A549 (cell line): ENCODE measurements at regions not wholly inside any gene's neighbourhood (a gene's known extent, or its start where the extent isn't known, plus 50 kb on each side); places are given as distances from the start of the nearest gene placed in this dataset.
A peak's percentile ranks its signal among the peaks of the same experiment; 100 is the strongest.

Experiments
- ATAC-seq, 2 experiments: fragments of 200-7000 bp in 1 of 2; fragments of >200 bp in 1 of 2; cut with Nextera tagmentation in 1 of 2; cut with Tn5 transposase in 1 of 2; 3 replicates each; pipeline versions ENCODE4 v1.8.0 to v1.9.1; 2018 to 2020; ENCODE audit warnings: mild to moderate bottlenecking in 1 of 2, moderate library complexity in 1 of 2
- CTCF ChIA-PET: fragments of 300-600 bp; sonication (Branson Sonifier 250); formaldehyde crosslinking; extraction: SDS; loops from one replicate; lab custom pipeline; 2021; ENCODE audit warnings: antibody characterized with exemption, inconsistent platforms; lab: Yijun Ruan, JAX
- POLR2A ChIA-PET: fragments of 350-600 bp; formaldehyde crosslinking; extraction: SDS; loops from one replicate; lab custom pipeline; 2021; ENCODE audit warnings: antibody characterized with exemption, inconsistent platforms; lab: Yijun Ruan, JAX
- DNase-seq, 2 experiments: peaks; one replicate each; pipeline versions ENCODE4 v3.0.0 to v3.0.0-alpha.2; 2011 to 2016; ENCODE audit warnings: low read depth in 1 of 2, low spot score in 1 of 2
- FAIRE-seq: peaks from 2 replicates; lab custom pipeline; 2011; peaks lifted over from hg19 to GRCh38; lab: Jason Lieb, UNC
- H3K27ac ChIP-seq, 2 experiments: fragments of >200 bp; sonication (Bioruptor Twin); formaldehyde crosslinking; 3 replicates each; pipeline ENCODE4 v1.5.1; 2016 to 2017
- H3K4me1 ChIP-seq: fragments of >200 bp; sonication (Bioruptor Twin); formaldehyde crosslinking; 3 replicates; pipeline ENCODE4 v1.6.1; 2016
- H3K4me2 ChIP-seq: fragments of >200 bp; sonication (Bioruptor Twin); formaldehyde crosslinking; 3 replicates; pipeline ENCODE4 v1.6.1; 2016
- H3K4me3 ChIP-seq: fragments of >200 bp; sonication (Bioruptor Twin); formaldehyde crosslinking; 3 replicates; pipeline ENCODE4 v1.5.1; 2016
- H3K9me3 ChIP-seq: fragments of >200 bp; sonication (Bioruptor Twin); formaldehyde crosslinking; 3 replicates; pipeline ENCODE4 v1.6.1; 2016
- CBX8 ChIP-seq: fragments of 200-600 bp; sonication (generic); IDR thresholded peaks from 2 replicates; pipeline ENCODE4 v1.6.1; 2016
- CHD2 ChIP-seq: fragments of 150-350 bp; IDR thresholded peaks from 2 replicates; pipeline ENCODE4 v1.6.1; 2014; ENCODE audit warnings: low read length; ENCODE audit not compliant: partially characterized antibody
- CTCF ChIP-seq: fragments of >200 bp; sonication (Bioruptor Twin); formaldehyde crosslinking; IDR thresholded peaks from 3 replicates; pipeline ENCODE4 v1.5.1; 2016
- EHF ChIP-seq: fragments of 250-450 bp; sonication (Bioruptor Pico); IDR thresholded peaks from 2 replicates; pipeline ENCODE4 v1.5.0; 2020; ENCODE audit warnings: mild to moderate bottlenecking
- GATA3 ChIP-seq: IDR thresholded peaks from 2 replicates; pipeline ENCODE4 v1.6.1; 2012; ENCODE audit warnings: borderline replicate concordance
- HEYL ChIP-seq: fragments of 250-450 bp; sonication (Bioruptor Pico); IDR thresholded peaks from 2 replicates; pipeline ENCODE4 v1.8.0; 2021; ENCODE audit warnings: mild to moderate bottlenecking, moderate library complexity
- HOXA7 ChIP-seq: fragments of 250-450 bp; sonication (Bioruptor Pico); IDR thresholded peaks from 2 replicates; pipeline ENCODE4 v1.5.0; 2020; ENCODE audit warnings: mild to moderate bottlenecking, moderate library complexity
- MAFK ChIP-seq: fragments of 450-650 bp; IDR thresholded peaks from 2 replicates; pipeline ENCODE4 v1.6.1; 2014; ENCODE audit not compliant: partially characterized antibody
- MAX ChIP-seq: IDR thresholded peaks from 2 replicates; pipeline ENCODE4 v1.6.1; 2012
- NR3C1 ChIP-seq: fragments of >200 bp; sonication (Bioruptor Twin); formaldehyde crosslinking; IDR thresholded peaks from 3 replicates; pipeline ENCODE4 v1.6.1; 2017
- PHF8 ChIP-seq: fragments of 200-600 bp; sonication (generic); IDR thresholded peaks from 2 replicates; pipeline ENCODE4 v1.6.1; 2016; ENCODE audit warnings: low read depth, mild to moderate bottlenecking, antibody characterized with exemption, moderate library complexity, borderline replicate concordance
- POLR2A ChIP-seq: IDR thresholded peaks from 2 replicates; pipeline ENCODE4 v1.6.1; 2012; ENCODE audit warnings: mild to moderate bottlenecking, low read length
- POLR2AphosphoS2 ChIP-seq: conservative IDR thresholded peaks from 2 replicates; pipeline ENCODE4 v1.6.1; 2012; ENCODE audit warnings: low read length, improper control_type of control experiment, inconsistent platforms
- RAD21 ChIP-seq, 2 experiments: fragments of >200 bp in 1 of 2; sonication (Bioruptor Twin) in 1 of 2; formaldehyde crosslinking in 1 of 2; IDR thresholded peaks in 1 of 2; conservative IDR thresholded peaks in 1 of 2; 2 replicates in 1 of 2; 3 replicates in 1 of 2; pipeline ENCODE4 v1.6.1; 2012 to 2018; ENCODE audit warnings: inconsistent platforms in 1 of 2
- RARB ChIP-seq: fragments of 250-450 bp; sonication (Bioruptor Pico); IDR thresholded peaks from 2 replicates; pipeline ENCODE4 v1.8.0; 2021; ENCODE audit warnings: mild to moderate bottlenecking, moderate library complexity
- RNF2 ChIP-seq: fragments of 200-600 bp; sonication (generic); IDR thresholded peaks from 2 replicates; pipeline ENCODE4 v1.6.1; 2016; ENCODE audit warnings: low read depth, mild to moderate bottlenecking, antibody characterized with exemption, moderate library complexity, borderline replicate concordance
- SMC3 ChIP-seq: fragments of >200 bp; sonication (Bioruptor Twin); formaldehyde crosslinking; IDR thresholded peaks from 3 replicates; pipeline ENCODE4 v1.6.1; 2018; ENCODE audit warnings: inconsistent platforms
- TP53 ChIP-seq: fragments of 250-450 bp; sonication (Bioruptor Pico); IDR thresholded peaks from 2 replicates; pipeline ENCODE4 v1.5.0; 2021; ENCODE audit warnings: mild to moderate bottlenecking, moderate library complexity
- ZSCAN20 ChIP-seq: fragments of 250-450 bp; sonication (Bioruptor Pico); IDR thresholded peaks from 2 replicates; pipeline ENCODE4 v1.8.0; 2022; ENCODE audit warnings: mild to moderate bottlenecking, moderate library complexity
- WGBS: methylation state at CpG from one replicate; pipeline ENCODE4 v1.1.6; 2017; ENCODE audit errors: missing lambda C conversion rate; 5-methylcytosine and 5-hydroxymethylcytosine counted together
- TF ChIP-seq, protein P1 (sequence below): fragments of 450-650 bp; IDR thresholded peaks from 2 replicates; pipeline ENCODE4 v1.6.1; 2014; ENCODE audit warnings: antibody characterized with exemption
- TF ChIP-seq, protein P2 (sequence below): fragments of >200 bp; sonication (Bioruptor Twin); formaldehyde crosslinking; IDR thresholded peaks from 3 replicates; pipeline ENCODE4 v1.6.1; 2016

DNA sequence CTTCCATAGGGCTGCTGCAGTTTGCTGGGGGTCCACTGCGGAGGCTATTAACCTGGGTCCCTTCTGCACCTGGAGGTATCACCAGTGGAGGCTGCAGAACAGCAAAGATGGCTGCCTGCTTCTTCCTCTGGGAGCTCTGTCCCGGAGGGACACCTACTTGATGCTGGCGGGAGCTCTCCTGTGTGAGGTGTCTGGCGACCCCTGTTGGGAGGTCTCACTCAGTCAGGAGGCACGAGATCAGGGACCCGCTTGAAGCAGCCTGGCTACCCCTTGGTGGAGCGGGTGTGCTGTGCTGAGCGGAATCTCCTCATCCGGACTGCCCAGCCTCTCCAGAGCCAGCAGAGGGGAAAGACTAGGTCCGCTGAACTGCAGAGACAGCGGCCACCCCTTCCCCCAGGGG, 56.0 kb upstream of the CTXND1 start:
- TF ChIP-seq TP53 = no peak
- no peak for TF ChIP-seq GATA3
- TF ChIP-seq RNF2 = no peak
- TF ChIP-seq, protein P1, sequence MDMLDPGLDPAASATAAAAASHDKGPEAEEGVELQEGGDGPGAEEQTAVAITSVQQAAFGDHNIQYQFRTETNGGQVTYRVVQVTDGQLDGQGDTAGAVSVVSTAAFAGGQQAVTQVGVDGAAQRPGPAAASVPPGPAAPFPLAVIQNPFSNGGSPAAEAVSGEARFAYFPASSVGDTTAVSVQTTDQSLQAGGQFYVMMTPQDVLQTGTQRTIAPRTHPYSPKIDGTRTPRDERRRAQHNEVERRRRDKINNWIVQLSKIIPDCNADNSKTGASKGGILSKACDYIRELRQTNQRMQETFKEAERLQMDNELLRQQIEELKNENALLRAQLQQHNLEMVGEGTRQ = no peak
- no peak for TF ChIP-seq MAX
- TF ChIP-seq CHD2 = no peak
- TF ChIP-seq RARB (CRISPR knock-in tag) = no peak
- no peak for TF ChIP-seq ZSCAN20 (CRISPR knock-in tag)
- TF ChIP-seq SMC3 = no peak
- TF ChIP-seq, protein P2, sequence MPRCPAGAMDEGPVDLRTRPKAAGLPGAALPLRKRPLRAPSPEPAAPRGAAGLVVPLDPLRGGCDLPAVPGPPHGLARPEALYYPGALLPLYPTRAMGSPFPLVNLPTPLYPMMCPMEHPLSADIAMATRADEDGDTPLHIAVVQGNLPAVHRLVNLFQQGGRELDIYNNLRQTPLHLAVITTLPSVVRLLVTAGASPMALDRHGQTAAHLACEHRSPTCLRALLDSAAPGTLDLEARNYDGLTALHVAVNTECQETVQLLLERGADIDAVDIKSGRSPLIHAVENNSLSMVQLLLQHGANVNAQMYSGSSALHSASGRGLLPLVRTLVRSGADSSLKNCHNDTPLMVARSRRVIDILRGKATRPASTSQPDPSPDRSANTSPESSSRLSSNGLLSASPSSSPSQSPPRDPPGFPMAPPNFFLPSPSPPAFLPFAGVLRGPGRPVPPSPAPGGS = no peak
- no peak for TF ChIP-seq HEYL (CRISPR knock-in tag)
- TF ChIP-seq PHF8 = no peak
- TF ChIP-seq CBX8 = no peak
- TF ChIP-seq EHF = no peak
- TF ChIP-seq POLR2AphosphoS2 = no peak
- Histone ChIP-seq H3K4me2 (no peak overlapping the region), H3K27ac (no peak overlapping the region), H3K9me3 (no peaks in the 10 kb centered on the region), H3K4me3 (no peak overlapping the region), H3K4me1 (no peaks in the 10 kb centered on the region)
- FAIRE-seq (no peak), ATAC-seq (peak in 1 of 2 experiments; percentile 71; a peak in 3 of 6 replicates), DNase-seq (peak in 1 of 2 experiments; percentile 31)
- POLR2A ChIA-PET = no interaction called here
- 39% methylated on average over 11 of the region's 11 CpGs for WGBS
- CTCF ChIA-PET = interaction anchor here (1.2 to 1.5 kb wide), 3 partner anchors 14 to 927 kb away, joined by 3 to 4 read pairs (median 3); no protein-coding TSS in a partner anchor

DNA sequence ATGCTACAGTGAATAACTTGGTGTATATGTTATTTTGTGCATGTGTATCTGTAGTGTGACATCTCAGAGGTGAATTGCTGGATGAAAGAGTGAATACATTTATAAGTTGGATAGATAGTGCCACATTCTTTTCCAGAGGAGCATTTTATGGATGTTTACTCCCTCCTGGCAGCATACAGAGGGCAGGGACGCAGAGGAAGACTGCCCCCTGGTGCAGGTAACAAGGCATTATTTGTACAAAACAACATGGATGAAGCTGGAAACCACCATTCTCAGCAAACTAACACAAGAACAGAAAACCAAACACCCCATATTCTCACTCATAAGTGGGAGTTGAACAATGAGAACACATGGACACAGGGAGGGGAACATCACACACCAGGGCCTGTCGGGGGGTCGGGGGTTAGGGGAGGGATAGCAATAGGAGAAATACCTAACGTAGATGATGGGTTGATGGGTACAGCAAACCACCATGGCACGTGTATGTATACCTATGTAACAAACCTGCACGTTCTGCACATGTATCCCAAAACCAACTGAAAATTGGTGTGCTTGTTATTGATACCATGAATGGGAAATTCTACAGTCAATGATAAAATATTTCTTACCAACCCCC, 57.9 kb upstream of the CTXND1 start:
- ChIA-PET CTCF (interaction anchor here (0.6 to 1.9 kb wide), 8 partner anchors 11 to 974 kb away, joined by 3 to 6 read pairs (median 4); no protein-coding TSS in a partner anchor), POLR2A (no interaction called here)
- H3K9me3 ChIP-seq = no peaks in the 10 kb centered on the region
- H3K4me2 ChIP-seq = no peak overlapping the region
- DNase-seq (peak; percentile 24 to 48), FAIRE-seq (no peak), ATAC-seq (peak; percentile 76 to 87; a peak in 4 of 6 replicates)
- TF ChIP-seq MAFK (no peak), CTCF (peak; percentile 56), POLR2A (no peak), SMC3 (peak; percentile 44; the same call in 2 of the 3 replicates), NR3C1 (no peak), RAD21 (conservative IDR thresholded peaks at IDR 0.05 in 1 of 2, IDR thresholded peaks at IDR 0.05 in 1 of 2) (peak; percentile 57 to 73), MAX (no peak), HOXA7 (CRISPR knock-in tag) (no peak)
- no peak overlapping the region for H3K4me3 ChIP-seq
- H3K4me1 ChIP-seq = no peaks in the 10 kb centered on the region
- H3K27ac ChIP-seq = no peak overlapping the region
- WGBS = 29% methylated on average over 4 of the region's 6 CpGs
